ENCODE measurements at regions not wholly inside any gene's neighbourhood (a gene's known extent, or its start where the extent isn't known, plus 50 kb on each side); places are given as distances from the start of the nearest gene placed in this dataset.

DNA sequence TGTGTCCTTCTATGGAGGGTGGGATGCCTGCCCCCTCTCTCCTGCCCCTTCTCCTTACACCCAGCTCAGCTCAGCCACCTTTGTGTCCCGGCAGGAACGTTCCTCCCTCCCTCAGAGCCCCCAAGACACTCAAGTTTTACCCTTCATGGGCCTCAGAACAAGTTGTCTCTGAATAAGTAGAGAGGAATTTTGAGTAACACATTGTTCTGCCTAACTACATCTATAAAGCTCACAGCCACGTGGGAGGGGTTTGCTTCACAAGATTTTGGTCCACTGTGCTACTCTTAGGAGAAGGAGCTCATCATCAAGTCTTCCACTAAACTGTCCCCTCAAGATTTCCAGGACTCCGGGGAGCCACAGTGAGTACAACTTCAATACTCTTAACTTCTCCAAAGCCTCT, 51.6 kb upstream of the ZNF32 start:
- no peak for TF ChIP-seq POLR2A (IDR thresholded peaks at IDR 0.05; ENCODE audit: low read length)
- TF ChIP-seq GATA1 (IDR thresholded peaks at IDR 0.05; ENCODE audit: low read depth, low read length): no peak
